ENCODE measurements at regions not wholly inside any gene's neighbourhood (a gene's known extent, or its start where the extent isn't known, plus 50 kb on each side); places are given as distances from the start of the nearest gene placed in this dataset.

DNA sequence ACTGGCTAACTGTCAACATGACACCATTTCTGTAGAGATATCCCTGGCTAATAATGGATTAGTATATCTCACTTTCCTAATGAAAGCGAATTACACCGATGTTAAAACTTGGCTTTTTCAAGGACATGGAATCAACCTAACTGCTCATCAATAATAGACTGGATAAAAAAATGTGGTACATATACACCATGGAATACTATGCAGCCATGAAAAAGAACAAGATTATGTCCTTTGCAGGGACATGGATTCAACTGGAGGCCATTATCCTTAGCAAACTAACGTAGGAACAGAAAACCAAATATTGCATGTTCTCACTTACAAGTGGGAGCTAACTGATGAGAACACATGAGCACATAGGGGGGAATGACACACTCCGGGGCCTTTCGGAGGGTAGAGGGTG, 62.6 kb downstream of the ZIC1 start:
- Histone ChIP-seq H3K9ac (no peak overlapping the region), H3K4me1 (no peaks in the 10 kb centered on the region), H3K27ac (no peak overlapping the region), H3K4me2 (ENCODE audit: low read length) (no peak overlapping the region), H3K27me3 (ENCODE audit: control insufficient read depth, insufficient read depth, low read length) (no peaks in the 10 kb centered on the region), H3K9me3 (ENCODE audit: control insufficient read depth, low read length) (no peaks in the 10 kb centered on the region), H3K79me2 (no peaks in the 10 kb centered on the region), H2AFZ (no peak overlapping the region), H3K36me3 (ENCODE audit: control insufficient read depth, insufficient read depth, low read length) (no peaks in the 10 kb centered on the region), H3K4me3 (ENCODE audit: low read depth, low read length) (no peak overlapping the region)
- TF ChIP-seq, protein P1, sequence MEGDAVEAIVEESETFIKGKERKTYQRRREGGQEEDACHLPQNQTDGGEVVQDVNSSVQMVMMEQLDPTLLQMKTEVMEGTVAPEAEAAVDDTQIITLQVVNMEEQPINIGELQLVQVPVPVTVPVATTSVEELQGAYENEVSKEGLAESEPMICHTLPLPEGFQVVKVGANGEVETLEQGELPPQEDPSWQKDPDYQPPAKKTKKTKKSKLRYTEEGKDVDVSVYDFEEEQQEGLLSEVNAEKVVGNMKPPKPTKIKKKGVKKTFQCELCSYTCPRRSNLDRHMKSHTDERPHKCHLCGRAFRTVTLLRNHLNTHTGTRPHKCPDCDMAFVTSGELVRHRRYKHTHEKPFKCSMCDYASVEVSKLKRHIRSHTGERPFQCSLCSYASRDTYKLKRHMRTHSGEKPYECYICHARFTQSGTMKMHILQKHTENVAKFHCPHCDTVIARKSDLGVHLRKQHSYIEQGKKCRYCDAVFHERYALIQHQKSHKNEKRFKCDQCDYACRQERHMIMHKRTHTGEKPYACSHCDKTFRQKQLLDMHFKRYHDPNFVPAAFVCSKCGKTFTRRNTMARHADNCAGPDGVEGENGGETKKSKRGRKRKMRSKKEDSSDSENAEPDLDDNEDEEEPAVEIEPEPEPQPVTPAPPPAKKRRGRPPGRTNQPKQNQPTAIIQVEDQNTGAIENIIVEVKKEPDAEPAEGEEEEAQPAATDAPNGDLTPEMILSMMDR (IDR thresholded peaks at IDR 0.05) = no peak

DNA sequence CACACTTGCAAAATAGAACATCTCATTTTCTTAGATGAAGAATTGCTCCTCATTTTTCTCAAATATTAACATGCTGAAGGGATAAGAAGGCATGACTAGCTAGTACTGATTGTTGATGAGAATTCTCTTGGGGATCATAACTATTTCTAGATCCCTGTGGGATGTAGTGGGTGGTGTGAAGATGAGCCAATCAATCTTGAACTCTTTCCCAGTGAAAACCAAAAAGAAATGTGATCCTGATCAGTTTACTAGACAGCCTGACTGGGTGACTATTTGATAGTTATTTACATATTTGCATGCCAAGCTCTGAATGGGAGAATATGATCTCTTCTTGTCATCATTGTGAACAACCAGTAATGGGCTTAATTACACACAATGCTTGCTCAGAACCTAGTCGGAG, 63.7 kb downstream of the ZIC1 start:
- no peak overlapping the region for H3K27ac ChIP-seq
- no peak overlapping the region for H3K4me2 ChIP-seq (ENCODE audit: low read length)
- no peaks in the 10 kb centered on the region for H3K79me2 ChIP-seq

DNA sequence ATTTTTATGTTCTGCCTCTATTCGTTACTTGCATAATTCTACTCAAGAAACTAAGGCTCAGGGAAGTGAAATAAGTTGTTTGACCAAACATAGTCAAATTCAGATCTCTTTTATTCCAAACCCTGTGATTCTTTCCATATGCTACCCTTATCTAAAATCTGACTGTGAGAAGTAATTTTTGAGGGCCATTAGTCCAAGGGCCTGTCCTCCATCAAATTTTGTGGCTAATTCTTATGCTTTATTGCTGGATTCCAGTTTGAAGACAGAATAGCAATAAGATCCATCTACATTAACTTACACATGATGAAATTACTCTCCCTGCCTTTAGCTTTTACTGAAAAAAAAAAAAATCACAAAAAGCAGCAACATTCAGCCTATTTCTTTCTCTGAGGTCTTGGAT, 74.0 kb downstream of the ZIC1 start:
- TF ChIP-seq, protein P1 (IDR thresholded peaks at IDR 0.05) = no peak
- Histone ChIP-seq H3K9ac (no peak overlapping the region), H3K27me3 (ENCODE audit: control insufficient read depth, insufficient read depth, low read length) (no peaks in the 10 kb centered on the region), H3K4me1 (no peaks in the 10 kb centered on the region), H3K79me2 (no peaks in the 10 kb centered on the region), H3K36me3 (ENCODE audit: control insufficient read depth, insufficient read depth, low read length) (no peaks in the 10 kb centered on the region), H3K9me3 (ENCODE audit: control insufficient read depth, low read length) (no peaks in the 10 kb centered on the region), H2AFZ (no peak overlapping the region), H3K4me3 (ENCODE audit: low read depth, low read length) (no peak overlapping the region), H3K27ac (no peak overlapping the region), H3K4me2 (ENCODE audit: low read length) (no peak overlapping the region)

More for the DNA sequence above, 63.7 kb downstream of the ZIC1 start:
- no peaks in the 10 kb centered on the region for H3K27me3 ChIP-seq (ENCODE audit: control insufficient read depth, insufficient read depth, low read length)
- TF ChIP-seq, protein P1 (IDR thresholded peaks at IDR 0.05) = no peak
- no peak overlapping the region for H2AFZ ChIP-seq
- no peaks in the 10 kb centered on the region for H3K9me3 ChIP-seq (ENCODE audit: control insufficient read depth, low read length)
- no peaks in the 10 kb centered on the region for H3K4me1 ChIP-seq
- H3K4me3 ChIP-seq (ENCODE audit: low read depth, low read length) = no peak overlapping the region
- no peak overlapping the region for H3K9ac ChIP-seq
- no peaks in the 10 kb centered on the region for H3K36me3 ChIP-seq (ENCODE audit: control insufficient read depth, insufficient read depth, low read length)

DNA sequence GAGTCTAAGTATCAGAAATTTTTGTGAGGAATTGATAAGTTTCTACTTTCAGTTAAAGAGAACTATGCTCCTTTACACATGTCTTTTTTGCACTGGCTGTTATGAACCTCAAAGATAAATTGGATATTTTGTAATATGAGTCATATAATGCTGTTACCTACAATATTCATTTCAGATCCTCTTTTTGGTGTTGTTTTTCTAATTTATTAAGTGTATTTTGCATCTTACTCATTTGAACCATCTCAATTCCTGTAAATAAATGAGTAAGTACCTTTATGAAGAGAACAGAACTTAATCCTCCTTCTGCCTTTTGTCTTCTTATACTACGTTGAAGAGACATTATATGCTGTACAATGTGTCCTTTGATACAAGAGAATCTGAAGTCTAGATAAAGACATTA, 74.4 kb downstream of the ZIC1 start:
- Histone ChIP-seq H3K36me3 (ENCODE audit: control insufficient read depth, insufficient read depth, low read length) (no peaks in the 10 kb centered on the region), H3K4me1 (no peaks in the 10 kb centered on the region), H3K79me2 (no peaks in the 10 kb centered on the region), H2AFZ (no peak overlapping the region), H3K4me2 (ENCODE audit: low read length) (no peak overlapping the region), H3K9ac (no peak overlapping the region), H3K4me3 (ENCODE audit: low read depth, low read length) (no peak overlapping the region), H3K27me3 (ENCODE audit: control insufficient read depth, insufficient read depth, low read length) (no peaks in the 10 kb centered on the region), H3K27ac (no peak overlapping the region), H3K9me3 (ENCODE audit: control insufficient read depth, low read length) (no peaks in the 10 kb centered on the region)
- TF ChIP-seq, protein P1 (IDR thresholded peaks at IDR 0.05) = no peak

DNA sequence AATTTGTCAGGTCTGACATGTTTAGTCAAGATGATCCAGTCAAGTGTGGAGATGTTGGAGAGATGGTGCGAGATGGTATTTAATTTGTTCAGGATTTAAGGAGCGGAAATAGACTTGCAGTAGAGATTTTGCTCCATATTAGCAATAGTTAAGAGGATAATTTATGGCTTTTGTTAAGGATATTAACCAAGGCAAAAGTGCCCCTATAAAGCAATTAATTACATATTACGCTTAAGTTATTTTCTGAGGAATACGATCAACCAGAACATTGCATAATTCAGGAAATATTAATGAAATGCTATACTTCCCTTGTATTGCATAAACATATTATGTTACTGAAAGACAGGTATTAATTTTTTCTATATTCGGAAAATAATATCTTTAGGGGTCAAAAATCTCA, 83.9 kb downstream of the ZIC1 start:
- Histone ChIP-seq H3K4me3 (ENCODE audit: low read depth, low read length) (no peak overlapping the region), H3K27me3 (ENCODE audit: control insufficient read depth, insufficient read depth, low read length) (no peaks in the 10 kb centered on the region), H3K4me2 (ENCODE audit: low read length) (no peak overlapping the region), H3K36me3 (ENCODE audit: control insufficient read depth, insufficient read depth, low read length) (no peaks in the 10 kb centered on the region), H3K27ac (no peak overlapping the region), H3K79me2 (no peaks in the 10 kb centered on the region), H2AFZ (no peak overlapping the region), H3K4me1 (no peaks in the 10 kb centered on the region), H3K9me3 (ENCODE audit: control insufficient read depth, low read length) (no peaks in the 10 kb centered on the region), H3K9ac (no peak overlapping the region)
- TF ChIP-seq, protein P1 (IDR thresholded peaks at IDR 0.05) = no peak

Measured in parathyroid adenoma (tissue), 2 donors.